ENCODE measurements at regions not wholly inside any gene's neighbourhood (a gene's known extent, or its start where the extent isn't known, plus 50 kb on each side); places are given as distances from the start of the nearest gene placed in this dataset.

DNA sequence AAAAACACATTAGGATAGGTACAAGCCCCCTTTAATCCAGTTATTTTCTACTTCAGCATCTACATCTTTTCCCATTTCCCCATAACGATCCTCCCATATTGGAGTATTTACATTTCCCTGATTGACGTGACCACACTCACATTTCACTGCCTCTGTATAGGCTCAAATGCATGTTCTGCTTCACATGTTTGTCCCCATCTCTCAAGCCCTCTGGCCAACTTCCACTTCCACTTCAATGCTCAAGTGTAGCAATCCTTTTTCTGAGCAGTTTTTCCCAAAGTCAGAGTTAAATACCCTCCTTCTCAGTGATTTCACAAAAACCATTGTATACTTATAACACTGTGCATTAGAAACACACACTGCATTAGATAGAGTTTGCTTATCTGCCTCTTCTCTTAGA lies 61.8 kb upstream of the TTLL7 start:
- TF ChIP-seq PAX5 (IDR thresholded peaks at IDR 0.05; ENCODE audit: insufficient read depth, low read length, severe bottlenecking) = no peak
- TF ChIP-seq POLR2A (IDR thresholded peaks at IDR 0.05; ENCODE audit: low read depth, low read length) = no peak
- no peak for TF ChIP-seq POLR2AphosphoS5 (IDR thresholded peaks at IDR 0.05; ENCODE audit: low read depth, low read length)

Data from GM12891 (cell line).